Islet precursor cell (in vitro differentiated cells): ENCODE measurements at regions not wholly inside any gene's neighbourhood (a gene's known extent, or its start where the extent isn't known, plus 50 kb on each side); places are given as distances from the start of the nearest gene placed in this dataset.

ENCODE experiments used
- DNase-seq: peaks from one replicate; pipeline ENCODE4 v3.0.0-alpha.2; 2018

GRCh38 chr5:87499478-87500410, 87.0 kb upstream of the CCNH start:
- DNase-seq, result peak; percentile 50
